Panc1 (cell line): ENCODE measurements at regions not wholly inside any gene's neighbourhood (a gene's known extent, or its start where the extent isn't known, plus 50 kb on each side); places are given as distances from the start of the nearest gene placed in this dataset.

Experiments used
- ATAC-seq: fragments of 200-7000 bp; cut with Tn5 transposase; 2 replicates; pipeline ENCODE4 v1.9.1; 2020; ENCODE audit warnings: mild to moderate bottlenecking, moderate library complexity
- BruUV-seq: library from RNA; stranded (reverse); fragments of 400-500 nt; replicated peaks from 2 replicates; lab custom pipeline; 2021; lab: Mats Ljungman, UMichigan
- CTCF ChIA-PET: fragments of 300-600 bp; sonication (Branson Sonifier 250); formaldehyde crosslinking; loops from one replicate; lab custom pipeline; 2022; ENCODE audit warnings: antibody characterized with exemption; lab: Charles Lee
- POLR2A ChIA-PET: fragments of 300-600 bp; sonication (Branson Sonifier 250); formaldehyde crosslinking; loops from one replicate; lab custom pipeline; 2022; ENCODE audit warnings: antibody characterized with exemption; lab: Charles Lee
- DNase-seq: peaks from one replicate; pipeline ENCODE4 v3.0.0-alpha.2; 2010; ENCODE audit warnings: low read depth, low spot score
- H3K27ac ChIP-seq: 2 replicates; pipeline ENCODE4 v1.5.1; 2011; ENCODE audit warnings: mild to moderate bottlenecking, low read length, inconsistent platforms
- H3K27me3 ChIP-seq: fragments of 200-500 bp; sonication (Bioruptor generic); 2 replicates; pipeline ENCODE4 v1.6.0; 2014; ENCODE audit warnings: low read length, inconsistent platforms; ENCODE audit not compliant: control insufficient read depth, insufficient read depth
- H3K36me3 ChIP-seq: fragments of 200-500 bp; sonication (Bioruptor generic); 2 replicates; pipeline ENCODE4 v1.5.1; 2014; ENCODE audit warnings: inconsistent platforms, mild to moderate bottlenecking, low read length, moderate library complexity; ENCODE audit not compliant: control insufficient read depth, insufficient read depth
- H3K4me1 ChIP-seq: 2 replicates; pipeline ENCODE4 v1.5.1; 2011; ENCODE audit warnings: inconsistent platforms, mild to moderate bottlenecking, low read length, moderate library complexity; ENCODE audit not compliant: control insufficient read depth, insufficient read depth
- H3K4me3 ChIP-seq, 2 experiments: 2 replicates each; pipeline ENCODE4 v1.5.1; 2011 to 2012; ENCODE audit warnings: low read depth in 2 of 2, low read length in 2 of 2, mild to moderate bottlenecking in 2 of 2, inconsistent platforms in 1 of 2, moderate library complexity in 1 of 2
- H3K9me3 ChIP-seq: fragments of 200-500 bp; sonication (Bioruptor generic); 2 replicates; pipeline ENCODE4 v1.5.1; 2014; ENCODE audit warnings: low read depth, mild to moderate bottlenecking, inconsistent platforms, low read length, moderate library complexity; ENCODE audit not compliant: control insufficient read depth, insufficient read depth
- CTCF ChIP-seq: fragments of 450-650 bp; IDR thresholded peaks from 2 replicates; pipeline ENCODE4 v1.5.1; 2017; ENCODE audit warnings: mild to moderate bottlenecking
- POLR2AphosphoS5 ChIP-seq: IDR thresholded peaks from 2 replicates; pipeline ENCODE4 v1.6.1; 2012; ENCODE audit warnings: mild to moderate bottlenecking, low read depth, low read length, moderate library complexity
- REST ChIP-seq, 2 experiments: IDR thresholded peaks; 2 replicates each; pipeline ENCODE4 v1.6.1; 2011 to 2012; ENCODE audit warnings: low read depth in 2 of 2, control low read depth in 1 of 2, low read length in 1 of 2, mild to moderate bottlenecking in 1 of 2, moderate library complexity in 1 of 2; ENCODE audit not compliant: insufficient read depth in 1 of 2
- SIN3A ChIP-seq: IDR thresholded peaks from 2 replicates; pipeline ENCODE4 v1.6.1; 2012; ENCODE audit warnings: low read depth, mild to moderate bottlenecking, low read length, moderate library complexity, borderline replicate concordance; ENCODE audit not compliant: insufficient read depth
- TCF7L2 ChIP-seq: IDR thresholded peaks from 2 replicates; pipeline ENCODE4 v1.6.1; 2011; ENCODE audit warnings: mild to moderate bottlenecking, low read depth, low read length, inconsistent platforms
- in situ Hi-C: cut with HindIII; loops from 2 replicates; pipeline ENCODE4 v1.10.0; 2016; ENCODE audit warnings: low sequenced_read_pairs, low pct_unique_long_range_greater_than_20kb
- intact Hi-C: fragments of 100-400 bp; cut with micrococcal nuclease; formaldehyde crosslinking; loops from one replicate; pipeline ENCODE4 v1.10.0; 2022; ENCODE audit not compliant: unreplicated experiment

- Histone ChIP-seq H3K9me3 (no peaks in the 10 kb centered on the region), H3K4me1 (no peaks in the 10 kb centered on the region; the same call in 1 of the 2 replicates), H3K27ac (no peak overlapping the region), H3K4me3 (no peak overlapping the region), H3K27me3 (peaks cover 17% of the 10 kb centered on the region; the same call in 1 of the 2 replicates), H3K36me3 (no peaks in the 10 kb centered on the region)
- intact Hi-C loops = no loop called here
- BruUV-seq = no TSS peak
- POLR2A ChIA-PET = no interaction called here
- TF ChIP-seq SIN3A = no peak
- TF ChIP-seq POLR2AphosphoS5 = no peak
- no peak for TF ChIP-seq TCF7L2
- TF ChIP-seq REST (IDR thresholded peaks at IDR 0.05; ENCODE audit: insufficient read depth in 1 of 2, low read depth in 2 of 2, low read length in 1 of 2) = no peak
- CTCF ChIA-PET = no interaction called here
- no peak for ATAC-seq
- no peak for DNase-seq
- in situ Hi-C loops = no loop called here
These were observed 142.7 kb downstream of the FOXD2 start for GRCh38 chr1:47580451-47580995.

- no peaks in the 10 kb centered on the region for H3K4me1 ChIP-seq
- ATAC-seq (no peak), DNase-seq (no peak)
- ChIA-PET CTCF (no interaction called here), POLR2A (no interaction called here)
- no peaks in the 10 kb centered on the region for H3K9me3 ChIP-seq
- H3K27ac ChIP-seq = no peak overlapping the region
- H3K36me3 ChIP-seq = no peaks in the 10 kb centered on the region
- intact Hi-C loops = no loop called here
- TF ChIP-seq REST (IDR thresholded peaks at IDR 0.05; ENCODE audit: insufficient read depth in 1 of 2, low read depth in 2 of 2, low read length in 1 of 2) = no peak
- TF ChIP-seq TCF7L2 = no peak
- no peak for TF ChIP-seq SIN3A
- TF ChIP-seq CTCF = no peak
- TF ChIP-seq POLR2AphosphoS5 = no peak
- BruUV-seq = no TSS peak
- H3K27me3 ChIP-seq = peaks cover 19% of the 10 kb centered on the region
- in situ Hi-C loops = no loop called here
- H3K4me3 ChIP-seq = no peak overlapping the region
These were observed 145.2 kb downstream of the FOXD2 start for GRCh38 chr1:47582891-47583608.
